ENCODE measurements at regions not wholly inside any gene's neighbourhood (a gene's known extent, or its start where the extent isn't known, plus 50 kb on each side); places are given as distances from the start of the nearest gene placed in this dataset.

- dilution Hi-C loops (cut with HindIII; ENCODE audit: low sequenced_read_pairs, unreplicated experiment) (no loop called here), intact Hi-C loops (cut with micrococcal nuclease) (no loop called here), in situ Hi-C loops (cut with MboI; ENCODE audit: low sequenced_read_pairs) (no loop called here)
- CTCF ChIA-PET: no interaction called here
- H3K14ac ChIP-seq (replicated peaks; ENCODE audit: low read depth, low read length): no peak overlapping the region
- H2AK5ac ChIP-seq (ENCODE audit: low read depth, low read length): no peak overlapping the region
- H3K9me1 ChIP-seq (ENCODE audit: insufficient read depth, low read length): no peaks in the 10 kb centered on the region
- no peaks in the 10 kb centered on the region for H3K27me3 ChIP-seq (ENCODE audit: control insufficient read depth, insufficient read depth, low read length)
- no peak overlapping the region for H3K4me2 ChIP-seq (ENCODE audit: low read depth, low read length)
- no peak overlapping the region for H2AFZ ChIP-seq (replicated peaks; ENCODE audit: low read length, poor library complexity)
- DNase-seq: no peak
- no peak overlapping the region for H3K4ac ChIP-seq (ENCODE audit: low read depth, low read length)
- no peak overlapping the region for H3K4me3 ChIP-seq (ENCODE audit: insufficient read depth, low read depth, low read length)
- no peak overlapping the region for H3K56ac ChIP-seq (ENCODE audit: extremely low read depth, insufficient read depth, low read length)
- H4K5ac ChIP-seq (ENCODE audit: low read depth, low read length): no peak overlapping the region
- POLR2A ChIA-PET (ENCODE audit: unreplicated experiment): no interaction called here
- no peak overlapping the region for H4K8ac ChIP-seq (ENCODE audit: low read depth in 2 of 2, low read length in 2 of 2)
- no peak overlapping the region for H3K27ac ChIP-seq (ENCODE audit: insufficient read depth, low read length)
- no peak overlapping the region for H2BK5ac ChIP-seq (ENCODE audit: low read depth, low read length, poor library complexity, severe bottlenecking)
- no peak for ATAC-seq (ENCODE audit: low read depth)
- no CpG with 5 or more reads among the region's 3 CpGs for WGBS, 2 experiments (ENCODE audit: extremely low coverage in 2 of 2, insufficient read length in 1 of 2)
- no peak overlapping the region for H2BK120ac ChIP-seq (ENCODE audit: low read depth, low read length)
- H3K79me1 ChIP-seq (ENCODE audit: low read depth in 1 of 2, low read length in 2 of 2): no peaks in the 10 kb centered on the region
- H3K9me3 ChIP-seq (ENCODE audit: control insufficient read depth, insufficient read depth, low read length): no peaks in the 10 kb centered on the region
- H3K23ac ChIP-seq (ENCODE audit: low read depth, low read length): no peak overlapping the region
- H2BK15ac ChIP-seq (ENCODE audit: low read depth, low read length): no peak overlapping the region
- H3K9ac ChIP-seq (ENCODE audit: low read depth, low read length): no peak overlapping the region
- H3K18ac ChIP-seq (ENCODE audit: low read depth, low read length): no peak overlapping the region
- H2AK9ac ChIP-seq (replicated peaks; ENCODE audit: low read depth, low read length, poor library complexity): no peak overlapping the region
- no peaks in the 10 kb centered on the region for H3K36me3 ChIP-seq (ENCODE audit: control insufficient read depth, insufficient read depth, low read length)
- H4K91ac ChIP-seq (ENCODE audit: insufficient read depth, low read depth, low read length): no peak overlapping the region
- no peaks in the 10 kb centered on the region for H3K4me1 ChIP-seq (ENCODE audit: control insufficient read depth, insufficient read depth, low read length)
- BruUV-seq (replicated peaks): no TSS peak
- TF ChIP-seq, protein P1, sequence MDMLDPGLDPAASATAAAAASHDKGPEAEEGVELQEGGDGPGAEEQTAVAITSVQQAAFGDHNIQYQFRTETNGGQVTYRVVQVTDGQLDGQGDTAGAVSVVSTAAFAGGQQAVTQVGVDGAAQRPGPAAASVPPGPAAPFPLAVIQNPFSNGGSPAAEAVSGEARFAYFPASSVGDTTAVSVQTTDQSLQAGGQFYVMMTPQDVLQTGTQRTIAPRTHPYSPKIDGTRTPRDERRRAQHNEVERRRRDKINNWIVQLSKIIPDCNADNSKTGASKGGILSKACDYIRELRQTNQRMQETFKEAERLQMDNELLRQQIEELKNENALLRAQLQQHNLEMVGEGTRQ (IDR thresholded peaks at IDR 0.05; ENCODE audit: low read depth, low read length): no peak
- no peak for TF ChIP-seq BHLHE40 (IDR thresholded peaks at IDR 0.05; ENCODE audit: low read depth, low read length)
- TF ChIP-seq MXI1 (IDR thresholded peaks at IDR 0.05; ENCODE audit: borderline replicate concordance, low read depth, low read length): no peak
- no peak for TF ChIP-seq CHD1 (IDR thresholded peaks at IDR 0.05; ENCODE audit: low read depth, low read length)
- TF ChIP-seq NFE2L2 (IDR thresholded peaks at IDR 0.05; ENCODE audit: low read depth, low read length): no peak
- no peak for TF ChIP-seq SMC3 (IDR thresholded peaks at IDR 0.05; ENCODE audit: low read depth, low read length)
- no peak for TF ChIP-seq MAFK (IDR thresholded peaks at IDR 0.05; ENCODE audit: low read depth, low read length)
- no peak for TF ChIP-seq ELK1 (IDR thresholded peaks at IDR 0.05; ENCODE audit: borderline replicate concordance, low read depth, low read length)
- no peak for TF ChIP-seq FOS (IDR thresholded peaks at IDR 0.05; ENCODE audit: low read depth, low read length)
- TF ChIP-seq CEBPB (IDR thresholded peaks at IDR 0.05; ENCODE audit: low read depth, low read length): no peak
- no peak for TF ChIP-seq CTCF (conservative IDR thresholded peaks at IDR 0.05; ENCODE audit: low read depth, low read length)
- H4K20me1 ChIP-seq (ENCODE audit: insufficient read depth, low read length): no peaks in the 10 kb centered on the region
- no peak overlapping the region for H2BK20ac ChIP-seq (ENCODE audit: low read depth, low read length)
Observed at GRCh38 chr9:29556317-29556716, 1983.0 kb upstream of the C9orf72 start.
